ENCODE measurements at regions not wholly inside any gene's neighbourhood (a gene's known extent, or its start where the extent isn't known, plus 50 kb on each side); places are given as distances from the start of the nearest gene placed in this dataset.
"Not testable (repeated sequence)": the region's sequence is repeated elsewhere in the genome, so short reads cannot be mapped to it uniquely, and the experiment has no call there.

DNA sequence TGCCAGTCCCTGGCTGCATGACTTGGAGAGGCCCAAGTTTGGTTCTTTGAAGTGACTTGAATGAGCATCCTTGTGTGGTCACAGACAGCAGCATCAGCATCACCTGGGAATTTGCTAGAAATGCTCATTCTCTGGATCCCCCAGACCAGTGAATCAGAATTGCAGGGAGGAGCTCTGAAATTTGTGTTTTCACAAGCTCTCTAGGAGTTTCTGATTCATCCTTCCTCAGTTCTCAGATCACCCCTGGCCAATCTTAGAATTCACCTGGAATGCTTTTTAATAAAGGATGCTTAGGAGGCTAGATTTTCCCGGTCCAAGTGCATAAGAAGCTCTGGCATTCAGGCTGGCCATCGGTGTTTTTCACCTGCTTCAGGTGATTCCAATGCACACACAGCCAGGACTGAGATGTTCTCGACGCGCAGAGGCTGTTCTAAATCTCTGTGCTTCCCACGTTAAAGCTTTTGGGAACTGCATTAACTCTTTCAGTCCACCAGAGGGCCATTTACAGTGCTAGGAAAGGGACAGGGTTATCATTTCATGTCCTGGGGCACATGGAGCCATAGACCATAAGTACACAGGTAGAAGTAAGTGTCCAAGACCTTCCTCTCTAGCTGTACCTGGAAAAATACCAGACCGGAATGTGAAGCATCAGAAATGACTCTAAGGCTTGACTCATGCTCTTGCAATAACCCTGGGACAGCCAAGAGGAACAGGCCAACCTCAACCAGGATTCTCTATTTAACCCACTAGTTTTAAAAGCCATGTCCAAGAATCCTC is 85.7 kb upstream of the XYLT1 start:
- no peak for DNase-seq (ENCODE audit: low read depth in 2 of 2)

DNA sequence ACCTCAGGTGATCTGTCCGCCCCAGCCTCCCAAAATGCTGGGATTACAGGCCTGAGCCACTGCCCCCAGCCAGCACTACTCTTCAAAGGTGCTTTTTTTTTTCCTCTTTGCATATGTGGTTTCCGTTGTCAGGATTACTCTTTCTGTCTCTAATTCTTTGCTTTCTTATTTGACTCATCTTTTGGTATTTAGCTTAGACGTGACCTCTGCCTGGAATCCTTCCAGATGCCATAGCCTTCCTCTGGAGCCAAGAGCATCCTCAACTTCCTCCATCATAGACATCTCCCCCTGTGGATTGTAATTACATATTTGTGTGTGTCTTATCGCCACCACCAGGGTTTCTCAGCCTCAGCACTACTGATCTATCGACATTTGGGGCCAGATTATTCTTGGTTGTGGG is 84.4 kb upstream of the XYLT1 start:
- DNase-seq (ENCODE audit: low read depth in 2 of 2) = no peak

DNA sequence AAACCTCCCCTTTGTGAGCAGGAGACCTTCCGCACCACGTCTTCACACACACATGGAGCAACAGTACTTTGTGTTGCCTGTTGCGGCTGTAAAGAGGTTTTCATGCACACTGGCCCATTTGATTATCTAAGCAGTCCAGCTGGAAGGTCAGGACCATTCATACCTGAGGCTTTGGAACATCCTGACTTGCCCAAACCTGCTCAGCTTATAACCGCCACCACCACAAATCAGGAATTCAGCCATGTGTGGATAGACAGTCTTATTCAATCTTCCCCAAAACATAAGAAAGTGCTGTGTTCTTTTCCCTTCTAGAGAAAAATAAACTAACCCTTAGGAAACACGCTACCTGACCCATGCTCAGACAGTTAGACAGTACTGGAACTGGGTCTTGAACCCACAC is 81.6 kb upstream of the XYLT1 start:
- DNase-seq (ENCODE audit: low read depth in 2 of 2) = no peak

DNA sequence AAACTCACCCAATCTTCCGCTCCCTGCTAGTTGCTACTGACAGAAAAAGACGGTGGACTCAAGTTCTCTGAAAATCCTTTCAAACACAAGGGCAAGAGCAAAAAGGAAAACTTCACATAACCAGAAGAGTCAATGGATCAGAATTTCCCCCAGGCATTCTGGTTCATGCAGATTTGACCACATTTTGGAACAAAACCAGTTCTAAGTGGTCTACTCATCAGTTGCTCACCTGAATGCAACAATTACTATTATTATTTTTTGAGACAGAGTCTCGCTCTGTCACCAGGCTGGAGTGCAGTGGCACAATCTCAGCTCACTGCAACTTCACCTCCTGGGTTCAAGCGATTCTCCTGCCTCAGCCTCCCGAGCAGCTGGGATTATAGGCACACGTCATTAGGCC is 80.9 kb upstream of the XYLT1 start:
- DNase-seq (ENCODE audit: low read depth in 2 of 2) = not testable (repeated sequence)

GRCh38 chr16:17548825-17549224 is 78.1 kb upstream of the XYLT1 start:
- no peak for DNase-seq (ENCODE audit: low read depth in 2 of 2)

- peak in 1 of 2 donors; percentile 17 for DNase-seq (ENCODE audit: low read depth in 2 of 2)
Observed at GRCh38 chr16:17544785-17545184, 74.0 kb upstream of the XYLT1 start.

GRCh38 chr16:17544304-17544703 is 73.5 kb upstream of the XYLT1 start:
- no peak for DNase-seq (ENCODE audit: low read depth in 2 of 2)

DNA sequence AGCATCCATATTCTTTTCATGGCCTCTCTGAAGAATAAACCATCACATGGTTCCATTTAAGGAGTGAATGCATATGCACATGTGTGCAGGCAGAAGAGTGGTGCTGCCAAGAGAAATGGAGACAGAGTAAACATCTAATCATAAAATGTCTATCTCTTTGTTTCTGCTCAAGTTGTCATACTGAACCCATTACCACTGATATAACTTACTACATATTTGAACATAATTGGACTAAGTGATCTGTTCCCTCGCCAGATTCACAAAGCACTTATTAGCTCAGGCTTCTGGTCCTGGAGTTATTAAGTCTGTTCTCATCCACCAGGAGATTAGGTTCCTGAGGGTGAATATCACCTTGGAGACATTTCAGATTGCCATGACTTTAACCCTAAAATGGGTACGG is 72.3 kb upstream of the XYLT1 start:
- no peak for DNase-seq (ENCODE audit: low read depth in 2 of 2)

DNA sequence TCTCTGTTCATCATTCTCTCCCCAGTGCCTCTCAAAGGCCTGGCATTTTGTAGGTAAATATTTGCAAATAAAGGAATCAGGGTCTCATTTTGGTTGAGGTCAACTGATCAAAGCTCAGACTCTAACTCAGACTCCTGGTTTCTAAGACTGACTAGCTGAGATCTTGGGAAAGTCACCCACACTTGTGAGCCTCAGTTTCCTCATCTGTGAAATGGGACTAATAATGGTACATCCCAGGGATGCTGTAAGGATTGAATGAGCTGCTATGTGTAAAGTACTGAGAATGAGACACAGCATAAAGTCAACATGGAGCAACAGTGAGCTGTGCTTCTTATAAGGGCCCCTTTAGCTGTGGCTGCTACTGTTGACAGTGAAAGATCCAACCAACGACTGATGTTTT is 70.6 kb upstream of the XYLT1 start:
- no peak for DNase-seq (ENCODE audit: low read depth in 2 of 2)

DNA sequence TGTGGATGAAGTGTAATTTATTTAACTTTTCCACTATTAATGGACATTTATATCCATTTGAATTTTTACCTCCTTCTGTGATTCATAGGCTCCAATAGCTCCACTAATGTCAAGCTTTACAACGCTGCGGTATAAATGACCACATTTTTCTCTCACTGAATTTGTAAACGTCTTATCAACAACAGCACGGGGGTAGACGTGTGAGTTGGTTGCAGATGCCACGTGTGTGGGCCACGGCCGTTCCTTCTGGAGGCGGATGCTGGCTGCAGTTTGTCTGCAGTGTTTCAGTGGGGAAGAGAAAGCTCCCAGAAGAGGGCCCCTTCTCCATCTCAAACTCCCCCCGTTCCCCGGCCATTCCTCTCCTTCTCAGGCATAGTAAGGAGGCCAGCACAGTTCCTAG is 68.2 kb upstream of the XYLT1 start:
- DNase-seq (ENCODE audit: low read depth in 2 of 2) = no peak

DNA sequence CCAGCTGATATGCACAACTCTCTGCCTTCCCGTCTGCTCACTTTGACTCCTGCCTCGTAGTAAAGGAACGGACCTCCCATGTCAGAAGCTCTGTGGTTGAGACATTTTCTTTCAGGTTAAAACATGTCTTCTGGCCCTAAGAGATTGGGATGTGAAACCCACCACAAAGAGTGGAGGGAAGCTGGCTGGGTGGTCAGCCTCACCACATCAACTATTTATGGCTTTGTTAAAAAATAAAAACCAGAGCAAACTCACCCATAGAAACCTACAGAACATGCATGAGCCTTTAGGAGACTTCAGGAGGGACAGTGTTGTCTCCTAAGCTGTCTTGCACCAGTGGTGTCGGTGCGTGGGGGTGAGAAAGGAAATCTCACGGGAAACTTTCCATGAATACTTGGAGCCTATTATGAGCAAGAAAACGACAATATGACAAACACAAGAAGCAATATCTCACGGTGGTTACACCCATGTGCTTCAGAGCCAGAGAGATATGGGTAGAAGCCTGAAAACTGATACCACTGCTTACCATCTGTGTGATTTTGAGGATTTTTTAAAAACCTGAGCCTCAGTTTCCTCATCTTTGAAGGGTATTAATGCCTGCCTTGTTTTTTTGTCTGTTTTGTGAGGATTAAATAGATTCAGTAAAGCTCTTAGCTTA is 61.7 kb upstream of the XYLT1 start:
- no peak for DNase-seq (ENCODE audit: low read depth in 2 of 2)

GRCh38 chr16:17529982-17530760 is 59.4 kb upstream of the XYLT1 start:
- DNase-seq (ENCODE audit: low read depth in 2 of 2) = no peak

DNA sequence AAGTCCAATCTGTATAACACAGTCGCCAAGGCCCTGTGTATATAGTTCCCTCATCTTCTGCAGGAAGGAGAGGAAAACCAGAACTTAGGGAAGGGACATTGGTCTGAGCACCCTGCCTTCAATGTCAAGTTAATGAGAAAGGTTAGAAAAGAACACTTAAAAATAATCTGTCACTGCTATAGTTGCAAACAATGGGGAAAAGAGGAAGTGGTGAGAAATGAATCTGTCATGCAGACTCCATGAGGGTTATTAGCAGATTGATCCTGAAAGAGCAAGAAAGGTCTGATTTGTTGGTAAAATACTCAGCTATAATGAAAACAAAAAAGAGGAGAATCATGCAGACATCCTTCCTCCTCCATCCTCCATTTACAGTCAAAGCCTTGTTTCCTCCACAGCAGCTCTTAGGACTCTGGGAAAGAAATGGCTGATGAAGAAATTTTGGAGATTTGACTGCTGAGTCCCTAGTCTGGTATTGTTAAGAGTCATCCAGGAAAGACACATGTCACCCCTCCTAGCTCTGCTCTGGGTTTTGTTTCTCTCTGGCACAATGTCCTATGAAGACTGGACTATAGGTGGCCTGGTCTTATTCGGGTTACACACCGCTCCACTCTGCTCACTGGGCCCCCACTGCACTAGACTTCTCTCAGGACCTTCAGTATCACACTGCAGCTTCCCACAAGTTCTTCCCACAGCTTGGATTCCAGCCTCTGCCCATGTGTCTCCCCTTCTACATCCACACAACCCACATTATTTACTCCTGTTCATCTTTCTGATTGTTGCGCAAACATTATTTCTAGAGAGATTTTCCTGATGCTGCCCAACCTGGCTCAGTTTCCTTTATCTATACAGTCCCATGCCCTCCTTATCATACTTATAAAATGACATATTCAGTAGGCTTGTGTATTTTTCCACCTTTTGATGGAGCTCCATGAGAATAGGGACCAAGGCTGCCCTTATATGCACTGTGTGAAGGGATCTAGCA is 56.5 kb upstream of the XYLT1 start:
- no peak for DNase-seq (ENCODE audit: low read depth in 2 of 2)

GRCh38 chr16:17524656-17525055 is 53.9 kb upstream of the XYLT1 start:
- no peak for DNase-seq (ENCODE audit: low read depth in 2 of 2)

DNA sequence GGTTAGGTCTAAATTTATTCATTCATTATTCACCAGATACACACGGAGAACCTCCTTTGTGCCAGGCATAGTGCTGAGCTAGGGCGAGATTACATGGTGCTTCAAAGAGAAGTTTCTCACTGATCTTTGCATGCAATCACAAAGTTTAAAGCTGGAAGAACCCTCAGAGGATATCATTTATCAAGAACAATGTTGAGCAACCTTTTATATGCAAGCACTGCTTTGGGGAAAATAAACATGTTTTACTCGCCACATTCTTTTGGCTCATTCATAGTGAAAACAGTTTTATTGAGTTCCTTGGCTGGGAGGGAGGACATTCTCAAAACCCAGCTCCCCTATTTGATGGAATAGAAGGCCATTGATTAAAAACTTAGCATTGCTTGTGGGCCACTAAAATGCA is 49.8 kb upstream of the XYLT1 start:
- no peak for DNase-seq (ENCODE audit: low read depth in 2 of 2)
